Effector CD4-positive, alpha-beta T cell (primary cell): ENCODE measurements at regions not wholly inside any gene's neighbourhood (a gene's known extent, or its start where the extent isn't known, plus 50 kb on each side); places are given as distances from the start of the nearest gene placed in this dataset.

Source experiments
- DNase-seq: peaks from one replicate; pipeline ENCODE4 v3.0.0-alpha.2; 2020

- DNase-seq, result no peak
Observed at GRCh38 chr18:38007026-38007425, 441.4 kb upstream of the CELF4 start.

GRCh38 chr18:38006541-38006940 is 440.9 kb upstream of the CELF4 start:
- no peak for DNase-seq

DNA sequence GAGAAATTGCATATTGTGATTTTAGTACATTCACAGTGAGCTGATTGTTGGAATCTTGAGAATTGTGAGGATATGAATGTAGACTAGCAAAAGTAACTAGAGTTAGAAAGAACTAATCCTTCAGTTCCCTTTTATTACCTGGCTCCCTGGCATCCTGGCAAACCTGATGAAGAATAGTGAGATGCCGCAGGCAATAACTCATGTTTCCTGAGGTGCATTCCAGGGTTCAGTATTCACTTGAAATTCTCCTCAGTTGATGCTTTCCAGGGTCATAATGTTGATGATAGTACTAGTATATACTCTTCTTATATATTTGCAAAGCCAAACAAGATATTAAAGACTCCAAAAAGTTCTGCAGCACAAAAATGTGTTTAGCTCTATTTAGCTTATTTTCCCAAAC is 432.1 kb upstream of the CELF4 start:
- DNase-seq, result no peak

DNA sequence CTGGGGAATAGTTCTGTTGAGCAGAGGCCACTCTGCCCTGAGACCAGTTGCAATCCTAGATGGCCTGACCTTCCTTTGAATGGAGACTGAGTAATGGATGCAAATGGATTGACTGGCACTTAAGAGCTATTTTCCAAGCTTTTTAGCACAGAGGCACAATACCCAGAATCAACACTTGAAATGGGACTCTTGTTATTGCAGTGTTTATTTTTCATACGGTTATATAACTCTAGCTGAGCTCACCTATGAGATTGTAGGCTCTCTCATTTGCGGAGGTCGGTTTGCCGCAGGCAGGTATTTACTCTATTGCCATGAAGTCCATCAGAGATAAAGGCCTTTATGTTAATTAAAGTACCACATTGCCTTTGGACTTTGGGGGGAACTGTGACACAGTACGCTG is 422.3 kb upstream of the CELF4 start:
- no peak for DNase-seq

DNA sequence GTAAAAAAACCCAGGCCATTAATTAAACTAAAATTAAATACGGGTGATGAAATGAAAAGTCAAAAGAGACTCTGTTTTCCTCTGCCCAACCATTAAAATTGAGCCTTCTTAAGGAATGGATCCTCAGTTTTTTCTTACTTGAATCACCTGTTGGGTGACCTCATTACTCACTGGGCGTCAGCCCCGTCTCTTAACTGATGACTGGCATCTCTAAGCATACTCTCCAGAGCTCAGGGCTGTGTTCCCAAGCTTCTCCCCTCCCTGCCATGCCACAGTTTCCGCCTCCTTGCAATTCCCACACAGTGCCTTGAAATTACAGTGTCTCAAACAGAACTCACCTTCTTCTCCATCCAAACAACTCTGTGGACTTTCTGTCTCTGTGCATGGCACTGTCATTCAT is 421.1 kb upstream of the CELF4 start:
- no peak for DNase-seq

DNA sequence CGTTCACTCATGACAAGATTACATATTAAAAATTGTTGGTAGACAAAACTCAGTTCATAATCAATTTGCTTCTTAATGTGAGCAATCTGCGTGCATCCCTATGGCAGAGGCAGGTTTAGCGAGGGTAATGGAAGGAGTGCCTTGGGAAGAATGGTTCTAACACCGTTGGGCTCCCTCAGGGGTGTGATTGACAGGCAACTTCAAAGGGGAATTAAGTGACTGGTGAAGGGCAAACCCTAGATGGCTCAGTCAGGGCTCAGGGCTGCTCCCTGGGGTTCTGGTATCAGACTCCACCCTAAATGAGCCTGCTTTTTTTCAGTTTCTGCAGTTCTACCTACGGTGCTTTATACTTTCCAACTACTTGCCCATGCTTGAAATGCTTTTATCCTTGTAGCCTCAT is 419.5 kb upstream of the CELF4 start:
- DNase-seq, result no peak

DNA sequence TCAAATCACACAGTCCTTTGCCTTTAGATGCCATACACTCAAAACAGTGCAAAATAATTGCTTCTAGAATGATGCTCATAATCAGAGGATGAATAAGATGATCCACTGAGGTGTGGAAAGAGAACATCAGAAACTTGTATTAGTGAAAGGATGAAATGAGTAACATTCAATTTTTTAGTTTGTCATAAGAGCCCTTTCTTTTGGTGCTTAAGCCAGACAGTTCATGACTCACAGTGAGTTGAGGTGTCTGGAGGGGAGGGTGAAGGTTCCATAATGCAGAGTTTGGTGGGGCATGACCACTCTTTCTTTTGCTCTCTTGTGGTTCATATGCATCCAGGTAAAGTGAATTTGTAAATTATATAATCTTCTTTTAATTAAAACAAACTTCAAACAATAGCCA is 415.0 kb upstream of the CELF4 start:
- DNase-seq, result no peak

GRCh38 chr18:37975446-37975845 is 409.8 kb upstream of the CELF4 start:
- no peak for DNase-seq

GRCh38 chr18:37967261-37967660 is 401.7 kb upstream of the CELF4 start:
- no peak for DNase-seq

- DNase-seq, result no peak
Observed at GRCh38 chr18:37965572-37965970, 400.0 kb upstream of the CELF4 start.

DNA sequence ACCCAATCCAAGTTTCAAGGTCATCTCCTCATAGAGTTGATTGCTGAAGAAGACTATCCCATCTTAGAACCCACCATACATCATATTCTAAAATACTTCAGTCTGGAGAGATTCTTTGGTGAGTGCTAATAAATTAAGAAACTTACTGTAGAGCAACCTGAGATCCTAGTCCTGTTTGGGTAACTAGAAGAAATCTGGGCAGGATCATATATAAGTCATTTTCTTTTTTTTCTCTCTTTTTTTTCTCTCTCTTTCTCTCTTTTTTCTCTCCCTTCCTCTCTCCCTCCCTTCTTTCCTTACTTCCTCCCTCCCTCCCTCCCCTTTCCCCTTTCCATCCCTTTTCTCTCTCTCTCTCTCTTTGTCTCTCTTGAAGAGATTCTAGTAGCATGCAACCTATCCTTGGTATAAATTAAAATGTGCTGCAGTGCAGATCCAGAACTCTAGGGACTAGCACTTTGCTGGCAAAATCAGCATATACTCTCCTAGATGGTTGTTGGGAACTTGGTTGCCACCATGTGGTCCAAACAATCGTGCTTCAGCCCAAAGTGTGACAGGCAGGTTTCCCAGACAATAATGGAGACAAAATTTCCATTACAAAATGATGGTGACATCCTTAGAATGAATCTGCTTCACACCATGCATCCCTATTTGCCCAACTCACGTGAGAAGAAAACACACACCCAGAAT is 399.4 kb upstream of the CELF4 start:
- DNase-seq, result no peak

DNA sequence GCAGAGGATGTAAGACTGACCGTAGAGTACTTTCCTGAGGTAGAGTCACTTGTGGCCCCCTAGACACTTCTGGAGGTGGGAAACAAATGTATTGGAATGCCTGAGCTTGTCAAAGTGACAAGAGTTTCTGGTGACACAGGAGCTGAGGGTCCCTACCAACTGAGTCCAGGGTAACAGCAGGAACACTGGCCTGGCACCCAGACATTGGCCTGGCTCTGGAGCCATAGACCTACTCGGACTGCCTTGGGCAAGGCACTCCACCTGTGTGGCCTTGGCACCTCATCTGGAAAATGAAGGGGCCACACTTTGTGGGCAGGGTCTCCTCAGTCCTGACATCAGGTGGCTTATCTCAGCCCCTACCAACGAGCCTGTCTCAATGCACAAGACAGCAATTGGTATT is 398.2 kb upstream of the CELF4 start:
- no peak for DNase-seq

GRCh38 chr18:37962316-37962966 is 396.8 kb upstream of the CELF4 start:
- DNase-seq, result no peak

DNA sequence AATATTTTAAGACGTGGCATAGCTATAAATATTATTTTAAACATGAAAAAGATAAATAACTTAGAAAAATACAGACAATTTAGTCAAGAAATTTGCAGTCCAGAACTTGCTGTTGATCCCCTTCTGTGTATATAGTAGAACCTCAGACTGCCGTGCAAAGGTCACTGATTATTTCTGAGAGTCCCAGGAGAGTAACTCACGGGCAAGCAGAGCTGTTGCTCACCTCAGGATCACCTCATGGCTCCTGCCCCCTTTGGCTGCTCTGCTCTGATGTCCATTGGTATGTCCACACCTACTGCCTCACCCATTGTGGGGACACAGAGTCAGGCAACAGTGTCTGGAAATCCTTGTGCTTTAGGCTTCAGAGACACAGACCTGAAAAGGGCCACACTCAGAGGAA is 392.9 kb upstream of the CELF4 start:
- no peak for DNase-seq

GRCh38 chr18:37956902-37957301 is 391.3 kb upstream of the CELF4 start:
- DNase-seq, result no peak

DNA sequence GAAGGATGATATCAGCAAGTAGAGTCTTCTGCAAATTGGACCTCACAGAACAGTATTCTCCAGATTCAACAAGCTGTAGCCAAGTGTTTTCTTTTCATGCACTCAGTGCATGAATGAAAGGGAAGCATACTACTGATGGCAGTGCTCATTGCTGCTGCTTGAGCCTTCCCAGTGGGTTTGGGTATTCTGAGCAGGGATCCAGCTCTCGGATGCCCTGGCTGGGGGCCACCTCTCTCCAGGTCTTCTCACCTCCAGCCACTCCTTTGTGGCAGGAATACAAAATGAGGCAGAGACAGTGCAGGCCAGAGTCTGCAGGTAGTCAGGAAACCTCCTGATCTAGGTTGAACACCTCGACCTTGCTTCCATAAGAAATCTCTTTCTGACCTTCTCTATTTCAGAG is 390.4 kb upstream of the CELF4 start:
- DNase-seq, result no peak

GRCh38 chr18:37955201-37955600 is 389.6 kb upstream of the CELF4 start:
- DNase-seq, result no peak

DNA sequence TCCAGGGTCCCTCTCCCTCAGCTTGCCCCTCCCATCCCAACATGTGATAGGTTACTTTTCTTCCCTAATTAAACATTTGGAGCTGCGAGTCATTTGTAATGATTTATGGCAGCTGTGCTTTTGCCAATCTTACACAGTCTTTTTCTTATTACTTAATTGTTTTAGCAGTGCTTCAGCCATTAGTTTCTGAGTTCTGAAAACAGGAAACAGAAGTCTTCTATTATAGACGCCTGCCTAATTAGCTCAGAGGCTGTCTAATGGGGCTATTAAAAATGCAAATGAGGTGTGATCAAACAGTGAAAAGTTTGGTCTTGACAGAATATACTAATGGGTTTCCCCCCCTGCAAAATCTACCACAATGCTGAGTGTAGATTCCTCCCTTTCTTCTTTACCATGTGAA is 388.3 kb upstream of the CELF4 start:
- DNase-seq, result no peak

- DNase-seq, result no peak
Observed at GRCh38 chr18:37948471-37948870, 382.9 kb upstream of the CELF4 start.

DNA sequence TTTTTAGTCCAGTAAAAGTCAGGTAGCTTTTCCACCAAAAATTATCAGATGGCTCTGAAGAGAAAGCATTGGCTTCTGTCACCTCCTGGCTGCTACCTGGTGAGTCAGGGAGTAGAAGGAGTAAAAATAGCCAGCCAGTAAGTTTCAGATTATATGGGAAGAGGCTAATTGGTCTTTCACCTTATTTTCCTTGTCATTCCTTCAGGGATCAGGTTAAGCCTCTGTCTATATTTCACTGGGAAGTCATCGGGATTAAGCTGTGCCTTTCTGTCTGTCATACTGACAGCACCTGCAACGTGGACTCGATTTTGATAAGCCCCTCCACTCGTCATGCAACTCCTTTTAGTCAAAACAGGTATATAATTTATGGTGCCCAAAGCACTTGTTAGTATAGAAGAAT is 380.7 kb upstream of the CELF4 start:
- no peak for DNase-seq

- no peak for DNase-seq
Observed at GRCh38 chr18:37944700-37945270, 379.2 kb upstream of the CELF4 start.

DNA sequence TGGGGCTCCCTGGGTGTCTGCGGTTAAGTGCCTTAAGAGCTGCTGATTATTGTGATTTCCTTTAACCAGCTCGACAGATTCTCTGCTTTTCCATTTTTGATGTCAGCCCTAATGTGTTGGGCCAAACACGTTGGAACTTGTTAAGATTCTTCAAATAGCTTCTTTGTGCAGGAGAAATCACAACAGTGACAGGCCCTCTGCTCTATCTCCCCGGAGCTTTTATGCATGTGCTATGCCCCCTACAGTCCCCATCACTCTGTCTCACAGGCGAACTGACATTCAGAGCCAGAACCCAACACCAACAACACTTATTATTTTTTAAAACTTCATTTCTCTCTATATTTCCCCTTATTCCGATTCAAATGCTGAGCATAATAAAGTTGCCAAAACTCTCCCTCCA is 371.7 kb upstream of the CELF4 start:
- no peak for DNase-seq

GRCh38 chr18:37935086-37935485 is 369.5 kb upstream of the CELF4 start:
- no peak for DNase-seq

- DNase-seq, result no peak
Observed at GRCh38 chr18:37930640-37931039, 365.0 kb upstream of the CELF4 start.

GRCh38 chr18:37922162-37922561 is 356.6 kb upstream of the CELF4 start:
- DNase-seq, result no peak
